Activated CD8-positive, alpha-beta T cell treated with anti-CD3 and anti-CD28 coated beads for 36 hours (primary cell): ENCODE measurements at regions not wholly inside any gene's neighbourhood (a gene's known extent, or its start where the extent isn't known, plus 50 kb on each side); places are given as distances from the start of the nearest gene placed in this dataset.
"Not testable (repeated sequence)": the region's sequence is repeated elsewhere in the genome, so short reads cannot be mapped to it uniquely, and the experiment has no call there.

ENCODE experiments used
- ATAC-seq: fragments of 200-7000 bp; cut with Tn5 transposase; one replicate; pipeline ENCODE4 v1.10.0; 2021; ENCODE audit warnings: mild to moderate bottlenecking, moderate library complexity
- CTCF ChIA-PET: fragments of 350-600 bp; sonication (Branson Sonifier 250); formaldehyde crosslinking; loops from one replicate; lab custom pipeline; 2021; ENCODE audit warnings: antibody characterized with exemption; lab: Charles Lee
- POLR2A ChIA-PET: fragments of 350-600 bp; sonication (Branson Sonifier 250); formaldehyde crosslinking; loops from one replicate; lab custom pipeline; 2021; ENCODE audit warnings: antibody characterized with exemption; lab: Charles Lee
- DNase-seq: peaks from one replicate; pipeline ENCODE4 v3.0.0-alpha.2; 2020
- H3K27ac Mint-ChIP-seq: one replicate; pipeline ENCODE4 v1.8.0; 2021; ENCODE audit warnings: mild to moderate bottlenecking, mixed read lengths
- H3K27me3 Mint-ChIP-seq: one replicate; pipeline ENCODE4 v1.8.0; 2021; ENCODE audit warnings: mixed read lengths
- H3K36me3 Mint-ChIP-seq: one replicate; pipeline ENCODE4 v1.8.0; 2021; ENCODE audit warnings: low read depth, mixed read lengths
- H3K4me1 Mint-ChIP-seq: one replicate; pipeline ENCODE4 v1.8.0; 2021; ENCODE audit warnings: low read depth, mixed read lengths
- H3K4me3 Mint-ChIP-seq: one replicate; pipeline ENCODE4 v1.8.0; 2021; ENCODE audit warnings: mild to moderate bottlenecking, moderate library complexity, mixed read lengths
- H3K9me3 Mint-ChIP-seq: one replicate; pipeline ENCODE4 v1.8.0; 2021; ENCODE audit warnings: mixed read lengths
- intact Hi-C: fragments of 100-400 bp; cut with micrococcal nuclease; formaldehyde crosslinking; loops from one replicate; pipeline ENCODE4 v1.10.0; 2022
- TF ChIP-seq, protein P1 (sequence below): fragments of 200-600 bp; IDR thresholded peaks from one replicate; pipeline ENCODE4 v1.8.0; 2022; ENCODE audit warnings: antibody characterized with exemption, mild to moderate bottlenecking

DNA sequence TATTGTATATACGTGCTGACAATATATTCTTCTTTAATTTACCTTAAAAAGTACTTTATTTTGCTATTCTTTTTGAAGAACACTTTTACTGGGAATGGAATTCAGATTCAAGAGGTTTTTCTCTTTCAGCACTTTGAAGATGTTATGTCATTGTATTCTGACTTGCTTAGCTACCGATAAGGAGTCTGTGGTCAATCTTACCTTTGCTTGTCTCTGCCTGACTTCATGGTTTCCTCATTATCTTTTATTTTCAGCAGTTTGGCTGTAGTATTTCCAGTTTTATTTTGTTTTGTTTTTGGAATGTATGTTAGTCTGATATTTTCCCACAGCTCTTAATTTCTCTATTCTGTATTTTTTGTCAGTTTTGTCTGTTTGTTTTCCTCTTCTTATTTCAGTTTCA is 187.9 kb upstream of the SMIM30 start:
- POLR2A ChIA-PET, result no interaction called here
- H3K4me1 Mint-ChIP-seq, result no peaks in the 10 kb centered on the region
- no peak overlapping the region for H3K27ac Mint-ChIP-seq
- TF ChIP-seq, protein P1, sequence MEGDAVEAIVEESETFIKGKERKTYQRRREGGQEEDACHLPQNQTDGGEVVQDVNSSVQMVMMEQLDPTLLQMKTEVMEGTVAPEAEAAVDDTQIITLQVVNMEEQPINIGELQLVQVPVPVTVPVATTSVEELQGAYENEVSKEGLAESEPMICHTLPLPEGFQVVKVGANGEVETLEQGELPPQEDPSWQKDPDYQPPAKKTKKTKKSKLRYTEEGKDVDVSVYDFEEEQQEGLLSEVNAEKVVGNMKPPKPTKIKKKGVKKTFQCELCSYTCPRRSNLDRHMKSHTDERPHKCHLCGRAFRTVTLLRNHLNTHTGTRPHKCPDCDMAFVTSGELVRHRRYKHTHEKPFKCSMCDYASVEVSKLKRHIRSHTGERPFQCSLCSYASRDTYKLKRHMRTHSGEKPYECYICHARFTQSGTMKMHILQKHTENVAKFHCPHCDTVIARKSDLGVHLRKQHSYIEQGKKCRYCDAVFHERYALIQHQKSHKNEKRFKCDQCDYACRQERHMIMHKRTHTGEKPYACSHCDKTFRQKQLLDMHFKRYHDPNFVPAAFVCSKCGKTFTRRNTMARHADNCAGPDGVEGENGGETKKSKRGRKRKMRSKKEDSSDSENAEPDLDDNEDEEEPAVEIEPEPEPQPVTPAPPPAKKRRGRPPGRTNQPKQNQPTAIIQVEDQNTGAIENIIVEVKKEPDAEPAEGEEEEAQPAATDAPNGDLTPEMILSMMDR, result no peak
- ATAC-seq (no peak), DNase-seq (no peak)
- H3K27me3 Mint-ChIP-seq, result no peaks in the 10 kb centered on the region
- CTCF ChIA-PET, result no interaction called here
- no peak overlapping the region for H3K4me3 Mint-ChIP-seq
- no peaks in the 10 kb centered on the region for H3K36me3 Mint-ChIP-seq
- intact Hi-C loops, result no loop called here
- H3K9me3 Mint-ChIP-seq, result peaks cover 5% of the 10 kb centered on the region

DNA sequence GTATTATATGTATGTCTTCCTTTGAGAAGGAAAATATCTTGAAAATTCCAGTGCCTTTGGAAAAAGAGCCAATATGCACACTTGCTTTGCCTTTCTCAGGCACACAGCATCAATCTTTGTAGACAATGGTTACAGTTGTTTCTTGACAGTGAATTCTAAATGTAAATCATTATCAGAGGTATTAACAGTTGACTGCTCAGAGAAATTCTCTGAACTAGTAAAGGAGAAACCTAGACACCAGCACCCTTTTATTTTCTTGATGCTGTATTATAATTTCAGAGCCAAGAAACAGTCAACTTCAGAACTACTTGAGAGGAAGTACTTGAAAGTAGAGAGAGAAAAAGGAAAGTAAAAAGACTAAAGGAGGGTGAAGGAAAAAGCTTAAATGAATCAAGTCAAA is 185.8 kb upstream of the SMIM30 start:
- DNase-seq (no peak), ATAC-seq (no peak)
- no peaks in the 10 kb centered on the region for H3K36me3 Mint-ChIP-seq
- ChIA-PET POLR2A (no interaction called here), CTCF (no interaction called here)
- H3K27ac Mint-ChIP-seq, result no peak overlapping the region
- H3K4me1 Mint-ChIP-seq, result no peaks in the 10 kb centered on the region
- TF ChIP-seq, protein P1, result no peak
- H3K4me3 Mint-ChIP-seq, result no peak overlapping the region
- intact Hi-C loops, result no loop called here
- peaks cover 5% of the 10 kb centered on the region for H3K9me3 Mint-ChIP-seq
- H3K27me3 Mint-ChIP-seq, result no peaks in the 10 kb centered on the region

DNA sequence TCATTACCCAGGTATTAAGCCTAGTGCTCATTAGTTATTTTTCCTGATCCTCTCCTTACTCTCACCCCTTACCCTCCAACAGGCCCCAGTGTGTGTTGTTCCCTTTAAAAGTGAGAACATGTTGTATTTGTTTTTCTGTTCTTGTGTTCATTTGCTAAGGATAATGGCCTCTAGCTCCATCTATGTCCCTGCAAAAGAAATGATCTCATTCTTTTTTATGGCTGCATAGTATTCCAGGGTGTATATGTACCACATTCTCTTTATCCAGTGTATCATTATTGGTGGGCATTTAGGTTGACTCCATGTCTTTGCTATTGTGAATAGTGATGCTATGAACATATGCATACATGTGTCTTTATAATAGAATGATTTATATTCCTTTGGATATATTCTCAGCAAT is 185.0 kb upstream of the SMIM30 start:
- H3K4me3 Mint-ChIP-seq, ATAC-seq, POLR2A ChIA-PET, H3K27me3 Mint-ChIP-seq, H3K9me3 Mint-ChIP-seq, intact Hi-C loops, H3K36me3 Mint-ChIP-seq, H3K27ac Mint-ChIP-seq, DNase-seq, H3K4me1 Mint-ChIP-seq, CTCF ChIA-PET: not testable (repeated sequence)

DNA sequence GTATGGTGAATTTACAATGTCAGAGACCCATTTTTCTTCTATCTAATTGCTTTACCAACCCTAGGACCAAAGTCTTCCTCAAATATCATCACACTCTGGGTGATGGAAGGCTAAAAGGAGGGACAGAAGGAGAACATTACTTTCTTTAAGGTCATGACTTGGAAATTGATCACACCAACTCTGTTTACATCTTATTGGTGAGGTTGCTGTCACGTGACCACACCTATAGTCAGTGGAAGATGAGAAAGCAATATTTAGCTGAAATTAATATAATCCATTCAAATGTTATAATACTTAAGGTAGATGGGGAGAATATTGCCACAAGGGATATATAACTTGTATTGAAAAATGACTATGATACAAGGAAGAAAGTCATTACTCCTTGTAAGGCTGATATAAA is 183.6 kb upstream of the SMIM30 start:
- Mint-ChIP-seq H3K4me1 (no peaks in the 10 kb centered on the region), H3K27me3 (no peaks in the 10 kb centered on the region), H3K4me3 (no peak overlapping the region), H3K36me3 (no peaks in the 10 kb centered on the region), H3K9me3 (peaks cover 3% of the 10 kb centered on the region), H3K27ac (no peak overlapping the region)
- intact Hi-C loops, result no loop called here
- CTCF ChIA-PET, result no interaction called here
- DNase-seq (no peak), ATAC-seq (no peak)
- POLR2A ChIA-PET, result no interaction called here
- TF ChIP-seq, protein P1, result no peak

DNA sequence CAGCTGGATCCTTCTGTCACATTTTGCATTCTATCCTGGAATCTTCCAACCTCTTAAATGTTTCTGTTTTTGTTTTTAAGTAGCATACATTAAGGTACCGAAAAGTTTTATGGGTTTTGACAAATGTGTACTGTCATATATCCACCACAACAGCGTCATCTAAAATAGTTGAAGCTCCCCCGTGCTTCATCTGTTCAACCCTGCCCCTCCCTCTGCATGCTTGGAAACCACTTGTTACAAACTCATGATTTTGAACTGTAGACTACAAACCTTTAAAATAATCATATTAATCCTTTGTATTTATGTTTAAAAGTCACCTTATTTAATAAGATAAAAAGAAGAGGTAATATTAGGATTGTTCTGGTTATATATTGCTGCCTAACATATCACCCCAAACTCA is 182.8 kb upstream of the SMIM30 start:
- ChIA-PET POLR2A (no interaction called here), CTCF (no interaction called here)
- no peak for DNase-seq
- Mint-ChIP-seq H3K4me3 (no peak overlapping the region), H3K27ac (no peak overlapping the region), H3K9me3 (peaks cover 3% of the 10 kb centered on the region), H3K36me3 (no peaks in the 10 kb centered on the region), H3K27me3 (no peaks in the 10 kb centered on the region), H3K4me1 (no peaks in the 10 kb centered on the region)
- TF ChIP-seq, protein P1, result no peak
- intact Hi-C loops, result no loop called here
- ATAC-seq, result no peak

DNA sequence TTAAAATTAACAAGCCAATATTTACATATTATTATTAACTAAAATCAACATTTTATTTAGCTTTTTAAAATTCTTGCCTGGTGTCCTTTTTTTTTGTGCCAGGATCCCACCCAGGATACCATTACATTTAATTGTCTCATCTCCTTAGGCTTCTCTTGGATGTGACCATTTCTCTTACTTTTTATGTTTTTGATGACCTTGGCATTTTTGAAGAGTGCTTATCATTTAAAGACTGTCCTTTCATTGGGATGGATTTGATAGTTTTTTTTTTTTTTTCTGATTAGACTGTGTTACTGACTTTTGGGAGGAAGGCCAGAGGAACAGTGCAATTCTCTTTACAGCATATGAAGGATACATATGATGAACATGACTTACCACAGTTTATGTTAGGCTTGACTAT is 181.4 kb upstream of the SMIM30 start:
- H3K4me3 Mint-ChIP-seq, result no peak overlapping the region
- CTCF ChIA-PET, result no interaction called here
- H3K27ac Mint-ChIP-seq, result no peak overlapping the region
- no peaks in the 10 kb centered on the region for H3K27me3 Mint-ChIP-seq
- peaks cover 5% of the 10 kb centered on the region for H3K9me3 Mint-ChIP-seq
- H3K4me1 Mint-ChIP-seq, result no peaks in the 10 kb centered on the region
- POLR2A ChIA-PET, result no interaction called here
- no peak for ATAC-seq
- no peaks in the 10 kb centered on the region for H3K36me3 Mint-ChIP-seq
- intact Hi-C loops, result no loop called here
- no peak for DNase-seq
- TF ChIP-seq, protein P1, result no peak
